CD4-positive, alpha-beta T cell treated with Interleukin-1 beta for 1 hour (primary cell): ENCODE measurements at regions not wholly inside any gene's neighbourhood (a gene's known extent, or its start where the extent isn't known, plus 50 kb on each side); places are given as distances from the start of the nearest gene placed in this dataset.
"Not testable (repeated sequence)": the region's sequence is repeated elsewhere in the genome, so short reads cannot be mapped to it uniquely, and the experiment has no call there.

ENCODE experiments used
- DNase-seq, 2 donors: peaks; one replicate each; pipeline ENCODE4 v3.0.0-alpha.2; 2020 to 2022

DNA sequence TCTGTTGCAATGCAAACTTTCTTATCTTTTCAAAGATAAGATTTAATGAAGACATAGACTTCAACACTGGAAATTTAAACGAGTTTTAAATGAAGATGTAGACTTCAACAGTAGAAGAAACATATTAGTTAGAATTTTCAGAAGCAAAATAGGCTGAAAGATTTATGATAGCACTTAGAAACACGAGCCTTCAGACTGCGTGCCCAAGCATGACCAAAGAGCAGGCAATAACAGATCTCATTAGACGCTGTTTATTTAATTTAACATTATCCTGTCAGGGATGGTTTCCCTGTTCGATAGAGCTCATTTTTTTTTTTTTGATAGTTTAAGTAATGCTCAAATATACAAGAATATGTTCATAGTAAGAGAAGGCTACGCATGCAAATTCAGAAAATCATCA, 604.7 kb upstream of the SOX9 start:
- no peak for DNase-seq

- no peak for DNase-seq
Observed at GRCh38 chr17:71519285-71519684, 601.5 kb upstream of the SOX9 start.

DNA sequence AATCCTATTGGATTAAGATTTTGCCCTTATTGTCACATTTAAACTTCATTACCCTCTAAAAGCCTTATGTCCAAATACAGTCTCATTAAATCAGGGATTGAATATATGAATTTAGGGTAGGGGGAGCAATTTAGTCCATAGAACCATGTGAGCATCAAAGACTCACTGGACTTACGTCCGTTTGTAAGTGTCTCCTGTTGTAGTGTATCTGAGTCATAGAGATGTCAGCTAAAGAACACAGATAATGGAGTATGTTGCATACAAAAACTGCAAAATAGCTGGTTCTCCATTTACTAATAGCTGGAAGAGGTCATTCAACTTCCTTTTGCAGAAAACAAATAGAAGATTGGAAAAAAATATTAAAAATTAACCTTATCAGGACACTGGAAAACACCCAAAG, 599.1 kb upstream of the SOX9 start:
- no peak for DNase-seq

DNA sequence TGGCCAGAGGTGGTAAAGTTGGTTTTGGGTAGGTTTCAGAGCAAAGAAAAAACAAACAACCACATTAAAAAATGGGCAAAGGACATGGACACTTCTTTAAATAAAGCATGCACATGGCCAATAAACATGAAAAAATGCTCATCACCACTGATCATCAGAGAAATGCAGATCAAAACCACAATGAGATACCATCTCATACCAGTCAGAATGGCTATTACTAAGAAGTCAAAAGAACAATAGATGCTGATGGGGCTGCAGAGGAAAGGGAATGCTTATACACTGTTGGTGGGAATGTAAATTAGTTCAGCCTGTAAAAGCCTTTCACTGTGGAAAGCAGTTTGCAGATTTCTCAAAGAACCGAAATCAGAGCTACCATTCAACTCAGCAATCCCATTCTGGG, 598.4 kb upstream of the SOX9 start:
- DNase-seq, result no peak

DNA sequence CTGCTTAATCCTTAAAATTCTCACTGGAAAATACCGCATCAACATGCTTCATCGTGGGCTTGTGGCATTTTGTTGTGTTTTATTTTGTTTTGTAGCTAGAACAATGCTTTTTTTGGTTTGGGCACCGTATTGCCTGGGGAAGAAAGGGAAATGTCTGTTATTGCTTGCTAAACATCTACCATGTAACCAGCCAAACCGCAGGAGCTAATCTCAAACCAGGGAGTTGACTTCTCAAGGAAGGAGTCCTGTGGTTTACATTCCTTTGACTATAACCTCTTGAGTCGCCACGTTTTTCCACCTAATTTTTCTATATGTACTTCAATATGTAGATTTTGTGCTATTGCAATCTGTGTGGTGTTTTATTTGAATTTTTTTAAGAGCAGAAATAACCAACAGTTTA, 593.5 kb upstream of the SOX9 start:
- DNase-seq, result no peak

GRCh38 chr17:71528210-71528609, 592.6 kb upstream of the SOX9 start:
- no peak for DNase-seq

GRCh38 chr17:71530248-71530647, 590.6 kb upstream of the SOX9 start:
- DNase-seq, result no peak

DNA sequence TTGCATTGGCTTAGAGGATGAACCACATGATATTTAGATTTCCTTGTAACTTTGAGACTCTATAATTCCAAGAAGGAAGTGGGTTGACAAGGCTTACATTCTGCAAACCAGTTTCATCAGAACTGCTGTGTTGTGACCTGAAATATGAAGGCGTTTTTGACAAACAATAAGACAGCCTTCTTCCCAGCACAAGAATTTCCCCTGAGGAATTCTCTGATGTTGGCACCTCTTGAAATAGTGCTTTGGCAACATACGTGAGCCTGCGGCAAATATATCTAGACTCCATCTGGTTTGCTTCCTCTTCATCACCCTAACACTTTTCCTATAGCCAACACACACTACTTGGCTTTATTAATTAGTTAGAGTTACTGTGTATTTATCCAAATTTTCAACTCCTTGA, 585.5 kb upstream of the SOX9 start:
- DNase-seq, result no peak

- DNase-seq, result no peak
Observed at GRCh38 chr17:71546419-71546818, 574.4 kb upstream of the SOX9 start.

DNA sequence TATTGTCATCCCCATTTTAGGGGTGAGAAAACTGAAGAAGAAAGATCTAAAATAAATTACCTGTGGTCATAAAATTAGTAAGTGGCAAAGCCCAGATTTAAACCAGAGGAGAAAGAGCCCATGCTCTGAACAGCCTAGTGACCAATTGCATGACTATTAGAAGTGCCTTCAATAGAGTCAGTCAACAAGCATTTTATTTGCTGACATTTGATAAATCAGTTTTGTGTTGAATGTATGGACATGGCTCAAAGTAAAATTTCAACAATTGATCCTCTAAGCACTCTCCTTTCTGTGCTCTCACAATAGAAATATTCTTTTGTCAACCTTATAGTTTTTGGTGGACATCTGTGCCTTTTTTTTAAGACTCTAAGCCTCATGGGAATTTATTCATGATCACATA, 572.9 kb upstream of the SOX9 start:
- DNase-seq, result no peak

DNA sequence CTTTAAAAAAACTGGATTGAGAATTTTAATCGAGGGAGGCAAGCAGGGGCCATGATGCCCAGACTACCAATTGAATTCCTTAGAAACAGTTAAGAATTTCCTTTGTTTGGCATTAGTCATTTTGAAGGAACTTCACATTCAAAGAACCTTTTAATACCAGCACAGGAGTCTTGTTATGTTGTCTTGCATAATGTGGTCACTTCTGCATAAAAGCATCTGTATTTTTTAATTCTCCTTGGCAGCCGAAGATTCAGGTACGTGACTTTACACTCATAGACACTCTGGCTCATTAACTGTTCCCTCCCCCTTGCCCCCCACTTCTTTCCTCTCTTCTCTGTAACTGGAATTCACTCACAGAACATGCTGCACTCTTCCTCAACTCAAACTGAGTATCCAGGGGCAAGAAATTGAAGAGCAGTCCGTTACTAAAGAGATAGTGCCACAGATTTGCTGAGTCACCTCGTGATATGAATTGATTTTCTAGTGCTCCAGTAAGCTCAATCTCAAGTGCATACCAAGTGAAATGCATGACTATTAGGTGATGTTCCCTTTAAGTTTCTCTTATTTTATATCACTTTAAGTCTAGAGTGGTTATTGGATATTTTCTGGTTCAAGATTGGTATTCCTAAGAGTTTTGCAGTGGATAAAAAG, 572.2 kb upstream of the SOX9 start:
- DNase-seq, result no peak

GRCh38 chr17:71550675-71551074, 570.1 kb upstream of the SOX9 start:
- DNase-seq, result no peak

DNA sequence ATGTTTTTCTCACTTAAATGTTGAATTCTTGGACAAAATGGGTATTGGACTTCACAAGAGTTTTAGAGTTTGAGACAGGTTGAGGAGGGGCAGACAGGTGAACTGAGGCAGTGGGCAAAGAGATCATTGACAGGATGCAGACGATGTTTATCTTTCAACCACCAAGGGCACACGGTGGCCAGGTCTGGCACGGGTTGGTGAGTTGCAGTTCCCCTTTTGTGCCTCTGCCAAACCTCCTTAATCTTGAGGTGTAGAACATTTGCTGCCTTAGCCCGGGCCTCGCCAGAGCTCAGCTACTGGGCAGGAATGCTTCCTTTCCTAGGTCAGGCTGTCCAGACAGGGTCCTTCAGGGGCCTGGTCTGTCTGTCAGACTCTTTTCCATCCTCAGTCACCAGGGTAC, 567.4 kb upstream of the SOX9 start:
- no peak for DNase-seq

DNA sequence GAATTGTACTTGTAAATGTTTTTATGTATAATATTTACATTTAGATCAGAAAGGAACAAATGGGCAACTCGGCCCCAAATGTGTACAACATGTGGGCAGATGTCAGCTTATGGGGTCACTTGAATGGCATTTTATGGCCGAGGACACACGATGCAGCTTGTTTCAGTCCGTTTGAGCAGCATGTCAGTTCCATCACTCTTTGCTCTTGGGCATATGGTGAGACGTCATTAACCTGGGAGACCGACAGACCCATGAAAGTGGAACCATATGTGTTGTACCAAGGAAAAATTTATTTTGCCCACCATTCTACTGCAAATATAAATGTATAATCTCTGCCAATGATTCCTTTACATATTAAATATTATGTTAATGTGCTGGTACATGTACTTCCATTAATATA, 561.9 kb upstream of the SOX9 start:
- DNase-seq, result no peak

DNA sequence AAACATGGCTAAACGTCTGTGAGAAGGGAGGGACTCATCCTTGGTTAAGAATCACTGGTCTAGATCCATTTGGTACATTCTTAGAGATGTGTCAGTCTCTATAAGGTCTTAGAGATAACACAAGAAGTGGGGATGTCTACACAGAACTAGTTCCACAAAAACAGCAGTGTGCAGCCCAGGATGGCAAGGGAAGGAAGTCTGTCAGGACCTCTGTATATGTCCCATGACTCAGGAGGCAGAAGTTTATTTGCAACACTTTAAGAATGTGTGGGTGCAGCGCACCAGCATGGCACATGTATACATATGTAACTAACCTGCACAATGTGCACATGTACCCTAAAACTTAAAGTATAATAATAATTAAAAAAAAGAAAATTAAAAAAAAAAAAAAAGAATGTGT, 548.5 kb upstream of the SOX9 start:
- no peak for DNase-seq

DNA sequence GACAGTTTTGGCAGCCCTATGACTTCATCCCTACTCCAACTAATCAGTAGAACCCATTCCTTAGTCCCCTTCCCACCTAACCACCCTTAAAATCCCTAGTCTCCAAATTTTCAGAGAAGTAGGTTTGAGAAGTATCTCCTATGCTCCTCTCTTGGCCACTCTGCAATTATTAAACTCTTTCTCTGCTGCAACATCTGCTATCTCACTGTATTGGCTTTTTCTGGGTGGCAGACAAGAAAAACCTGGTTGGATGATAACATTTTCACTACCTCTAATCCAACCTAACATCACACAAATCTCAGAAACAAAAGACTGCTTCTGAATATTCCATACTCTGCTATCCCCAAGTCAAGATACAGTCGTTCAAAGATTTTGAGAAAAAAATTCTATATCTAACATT, 542.4 kb upstream of the SOX9 start:
- DNase-seq, result no peak

DNA sequence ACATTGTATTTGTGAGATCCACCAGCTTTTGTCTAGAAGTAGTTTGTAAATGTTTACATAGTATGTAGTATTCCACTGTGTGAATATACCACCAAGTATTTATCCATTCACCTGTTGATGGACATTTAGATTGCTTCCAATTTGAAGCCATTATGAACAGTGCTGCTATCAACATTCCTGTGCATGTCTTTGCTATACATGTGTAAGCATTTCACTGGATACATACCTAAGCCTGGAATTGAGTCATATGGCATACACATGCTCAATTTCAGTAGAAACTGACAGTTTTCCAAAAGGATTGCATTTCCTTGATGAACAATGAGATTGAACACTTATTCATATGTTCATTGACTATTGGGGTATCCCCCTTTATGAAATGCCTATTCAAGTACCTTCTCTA, 540.6 kb upstream of the SOX9 start:
- DNase-seq, result no peak

- DNase-seq, result no peak
Observed at GRCh38 chr17:71585540-71585939, 535.3 kb upstream of the SOX9 start.

- DNase-seq, result no peak
Observed at GRCh38 chr17:71592431-71592830, 528.4 kb upstream of the SOX9 start.

- no peak for DNase-seq
Observed at GRCh38 chr17:71593078-71593477, 527.7 kb upstream of the SOX9 start.

DNA sequence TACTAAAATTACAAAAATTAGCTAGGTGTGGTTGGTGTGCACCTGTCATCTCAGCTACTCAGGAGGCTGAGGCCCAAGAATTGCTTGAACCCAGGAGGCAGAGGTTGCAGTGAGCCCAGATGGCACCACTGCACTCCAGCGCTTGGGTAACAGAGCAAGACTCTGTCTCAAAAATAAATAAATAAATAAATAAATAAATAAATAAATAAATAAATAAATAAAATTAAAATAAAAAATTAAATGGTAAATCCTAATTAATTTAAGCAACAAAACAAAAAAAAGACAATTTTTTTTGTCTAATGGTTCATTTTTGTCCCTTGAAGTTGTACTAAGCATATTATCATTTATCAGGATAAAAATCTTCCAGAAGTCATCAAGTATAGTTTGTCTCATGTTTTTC, 521.2 kb upstream of the SOX9 start:
- not testable (repeated sequence) for DNase-seq

- DNase-seq, result no peak
Observed at GRCh38 chr17:71600137-71600789, 520.6 kb upstream of the SOX9 start.

GRCh38 chr17:71601894-71602504, 518.8 kb upstream of the SOX9 start:
- DNase-seq, result no peak

DNA sequence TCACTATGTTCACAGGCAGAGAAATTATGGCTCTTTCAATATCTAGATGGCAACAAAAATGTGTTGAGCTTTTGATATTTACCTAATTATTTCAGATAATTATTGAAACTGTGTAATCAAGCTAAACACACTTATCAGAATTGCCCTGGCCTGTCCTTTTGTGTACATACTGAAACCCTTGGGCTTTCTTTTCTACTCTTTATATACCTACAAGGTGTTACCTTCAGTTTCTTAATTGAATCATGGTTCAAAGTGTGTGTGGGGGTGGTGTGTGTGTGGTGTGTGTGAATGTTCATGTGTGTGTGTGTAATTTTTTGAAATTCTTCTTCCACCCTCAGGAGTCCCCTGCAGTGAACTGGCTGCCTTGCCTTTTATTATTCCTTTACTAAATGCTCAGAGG, 506.8 kb upstream of the SOX9 start:
- no peak for DNase-seq

GRCh38 chr17:71615820-71616219, 505.0 kb upstream of the SOX9 start:
- DNase-seq, result no peak
